GM23338 (cell line): ENCODE measurements at regions not wholly inside any gene's neighbourhood (a gene's known extent, or its start where the extent isn't known, plus 50 kb on each side); places are given as distances from the start of the nearest gene placed in this dataset.
A peak's percentile ranks its signal among the peaks of the same experiment; 100 is the strongest.

Experiments used
- ATAC-seq: fragments of 200-7000 bp; cut with Tn5 transposase; 3 replicates; pipeline ENCODE4 v1.9.1; 2020
- DNase-seq: peaks from one replicate; pipeline ENCODE4 v3.0.0-alpha.2; 2015; ENCODE audit warnings: low spot score
- H2AFZ ChIP-seq: fragments of 200-600 bp; sonication (generic); 2 replicates; pipeline ENCODE4 v1.8.0; 2016; ENCODE audit warnings: antibody characterized with exemption, mild to moderate bottlenecking, moderate library complexity
- H3F3A ChIP-seq: fragments of 200-600 bp; sonication (generic); replicated peaks from 2 replicates; pipeline ENCODE4 v1.8.0; 2017; ENCODE audit warnings: antibody characterized with exemption, mixed run types, low read depth
- H3K27ac ChIP-seq: fragments of 200-600 bp; sonication (generic); 2 replicates; pipeline ENCODE4 v1.6.1; 2016; ENCODE audit warnings: low read depth
- H3K27me3 ChIP-seq: fragments of 200-600 bp; sonication (generic); 2 replicates; pipeline ENCODE4 v1.8.0; 2016; ENCODE audit warnings: mild to moderate bottlenecking, mixed run types, moderate library complexity; ENCODE audit not compliant: insufficient read depth
- H3K36me3 ChIP-seq: fragments of 200-600 bp; sonication (generic); 2 replicates; pipeline ENCODE4 v1.8.0; 2016; ENCODE audit warnings: mild to moderate bottlenecking; ENCODE audit not compliant: insufficient read depth
- H3K4me1 ChIP-seq: fragments of 200-600 bp; sonication (generic); 2 replicates; pipeline ENCODE4 v1.8.0; 2016; ENCODE audit warnings: mild to moderate bottlenecking, moderate library complexity; ENCODE audit not compliant: insufficient read depth
- H3K4me2 ChIP-seq: fragments of 200-600 bp; sonication (generic); 2 replicates; pipeline ENCODE4 v1.7.1; 2017; ENCODE audit warnings: mixed run types
- H3K4me3 ChIP-seq: fragments of 200-600 bp; sonication (generic); 2 replicates; pipeline ENCODE4 v1.6.1; 2016; ENCODE audit warnings: mixed run types
- H3K79me2 ChIP-seq: fragments of 200-600 bp; sonication (generic); replicated peaks from 2 replicates; pipeline ENCODE4 v1.8.0; 2017; ENCODE audit warnings: mild to moderate bottlenecking; ENCODE audit not compliant: insufficient read depth
- H3K9me2 ChIP-seq: fragments of 200-600 bp; sonication (generic); 2 replicates; pipeline ENCODE4 v1.8.0; 2017; ENCODE audit not compliant: insufficient read depth
- H4K20me1 ChIP-seq: fragments of 200-600 bp; sonication (generic); replicated peaks from 2 replicates; pipeline ENCODE4 v1.8.0; 2017; ENCODE audit warnings: mild to moderate bottlenecking; ENCODE audit not compliant: insufficient read depth
- H3K27ac Mint-ChIP-seq: 2 replicates; pipeline ENCODE4 v1.8.0; 2020; ENCODE audit warnings: inconsistent platforms, mild to moderate bottlenecking, moderate library complexity, mixed read lengths
- H3K27me3 Mint-ChIP-seq: 3 replicates; pipeline ENCODE4 v1.8.0; 2022; ENCODE audit warnings: low read depth, mild to moderate bottlenecking, moderate library complexity, mixed read lengths, inconsistent platforms; ENCODE audit not compliant: insufficient read depth, poor library complexity
- H3K36me3 Mint-ChIP-seq: 3 replicates; pipeline ENCODE4 v1.8.0; 2021; ENCODE audit warnings: low read depth, mild to moderate bottlenecking, inconsistent platforms, moderate library complexity, mixed read lengths
- H3K4me1 Mint-ChIP-seq: 3 replicates; pipeline ENCODE4 v1.8.0; 2020; ENCODE audit warnings: mild to moderate bottlenecking, inconsistent platforms, mixed read lengths
- H3K4me3 Mint-ChIP-seq: 3 replicates; pipeline ENCODE4 v1.8.0; 2021; ENCODE audit warnings: moderate library complexity, mild to moderate bottlenecking, inconsistent platforms, mixed read lengths
- H3K9me3 Mint-ChIP-seq: 3 replicates; pipeline ENCODE4 v1.8.0; 2020; ENCODE audit warnings: moderate library complexity, mild to moderate bottlenecking, inconsistent platforms, mixed read lengths
- CREB1 ChIP-seq: fragments of 250-450 bp; sonication (Bioruptor Pico); IDR thresholded peaks from 2 replicates; pipeline ENCODE4 v1.5.0; 2020; ENCODE audit warnings: low read depth, mild to moderate bottlenecking, moderate library complexity
- CTCF ChIP-seq, 2 experiments: fragments of 200-600 bp in 1 of 2; sonication (generic) in 1 of 2; conservative IDR thresholded peaks; 2 replicates each; pipeline versions ENCODE4 v1.5.1 to v1.6.1; 2016 to 2017; ENCODE audit warnings: antibody characterized with exemption in 2 of 2, low read depth in 2 of 2, mild to moderate bottlenecking in 2 of 2, moderate library complexity in 1 of 2
- JUNB ChIP-seq: IDR thresholded peaks from one replicate; pipeline ENCODE4 v1.6.1; 2016; ENCODE audit warnings: antibody characterized with exemption; ENCODE audit not compliant: unreplicated experiment
- NANOG ChIP-seq: IDR thresholded peaks from 2 replicates; pipeline ENCODE4 v1.6.1; 2016; ENCODE audit warnings: antibody characterized with exemption, borderline replicate concordance
- POLR2AphosphoS5 ChIP-seq: IDR thresholded peaks from 2 replicates; pipeline ENCODE4 v1.6.1; 2016; ENCODE audit warnings: antibody characterized with exemption, low read depth
- ZNF114 ChIP-seq: fragments of 250-450 bp; sonication (Bioruptor Pico); IDR thresholded peaks from 2 replicates; pipeline ENCODE4 v1.5.0; 2020; ENCODE audit warnings: mild to moderate bottlenecking, moderate library complexity
- ZNF331 ChIP-seq: fragments of 250-450 bp; sonication (Bioruptor Pico); IDR thresholded peaks from 2 replicates; pipeline ENCODE4 v1.5.0; 2020; ENCODE audit warnings: low read depth, mild to moderate bottlenecking, moderate library complexity
- ZNF462 ChIP-seq: fragments of 250-450 bp; sonication (Bioruptor Pico); IDR thresholded peaks from 2 replicates; pipeline ENCODE4 v1.5.0; 2020; ENCODE audit warnings: mild to moderate bottlenecking, moderate library complexity

DNA sequence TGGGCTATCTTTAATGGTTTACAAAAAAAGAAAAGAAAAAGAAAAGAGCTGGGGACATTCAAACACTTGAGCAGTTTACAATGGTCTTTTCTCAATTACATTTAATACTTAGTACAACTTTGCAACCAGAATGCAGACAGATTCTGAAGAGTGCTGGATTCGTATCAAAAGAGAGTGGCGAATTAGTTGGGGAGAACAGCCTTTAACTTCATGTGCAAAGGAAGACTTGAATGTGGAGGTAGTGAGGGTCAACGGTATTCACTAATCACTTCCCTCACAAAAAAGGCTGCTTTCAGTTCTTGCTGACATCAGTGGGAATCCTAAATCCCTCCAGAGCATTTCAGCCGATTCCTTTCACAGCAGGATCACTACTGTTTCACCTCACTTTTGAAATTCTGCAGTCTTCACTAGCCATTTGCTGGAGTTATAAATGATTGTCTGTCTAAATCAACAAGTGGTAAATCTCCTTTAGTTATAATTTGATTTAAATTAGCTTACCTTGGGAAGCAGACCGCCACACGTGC lies 323.0 kb upstream of the SEMA6D start:
- Mint-ChIP-seq H3K4me3 (no peak overlapping the region), H3K4me1 (peaks cover 25% of the 10 kb centered on the region), H3K36me3 (no peaks in the 10 kb centered on the region), H3K27ac (0 out of 2 replicates have a peak overlapping the region, but pooled peaks have one; percentile 6), H3K27me3 (peaks cover 2% of the 10 kb centered on the region), H3K9me3 (no peaks in the 10 kb centered on the region)
- Histone ChIP-seq H3K4me3 (no peak overlapping the region), H3K27me3 (no peaks in the 10 kb centered on the region), H3K79me2 (no peaks in the 10 kb centered on the region), H3K4me2 (peak overlapping the region; percentile 4; the same call in 1 of the 2 replicates), H3K36me3 (no peaks in the 10 kb centered on the region), H2AFZ (peak overlapping the region; percentile 25; the same call in 1 of the 2 replicates), H3K4me1 (peaks cover 19% of the 10 kb centered on the region), H3K9me2 (peaks cover 9% of the 10 kb centered on the region), H3F3A (no peaks in the 10 kb centered on the region), H3K27ac (no peak overlapping the region), H4K20me1 (no peaks in the 10 kb centered on the region)
- ATAC-seq (peak; percentile 47; the same call in 2 of the 3 replicates), DNase-seq (peak; percentile 11)
- TF ChIP-seq ZNF462 (CRISPR knock-in tag), result no peak
- no peak for TF ChIP-seq ZNF114 (CRISPR knock-in tag)
- no peak for TF ChIP-seq NANOG
- TF ChIP-seq CREB1 (CRISPR knock-in tag), result no peak
- no peak for TF ChIP-seq JUNB
- no peak for TF ChIP-seq ZNF331 (CRISPR knock-in tag)
- TF ChIP-seq POLR2AphosphoS5, result no peak
- no peak for TF ChIP-seq CTCF (conservative IDR thresholded peaks at IDR 0.05; ENCODE audit: low read depth in 2 of 2)
